Cerebellar cortex (tissue), 1 donor: ENCODE measurements at regions not wholly inside any gene's neighbourhood (a gene's known extent, or its start where the extent isn't known, plus 50 kb on each side); places are given as distances from the start of the nearest gene placed in this dataset.

Experiments
- DNase-seq: peaks from one replicate; pipeline ENCODE4 v3.0.0-alpha.2; 2015; ENCODE audit warnings: low spot score

- no peak for DNase-seq
These were observed 81.5 kb downstream of the NDUFS5 start for GRCh38 chr1:39107341-39108290.

GRCh38 chr1:39109644-39110043, 83.5 kb downstream of the NDUFS5 start:
- DNase-seq = no peak

- DNase-seq = no peak
These were observed 84.2 kb downstream of the NDUFS5 start for GRCh38 chr1:39110325-39110851.

GRCh38 chr1:39110882-39111281, 84.7 kb downstream of the NDUFS5 start:
- DNase-seq = no peak

- DNase-seq = no peak
These were observed 87.1 kb downstream of the NDUFS5 start for GRCh38 chr1:39113109-39113743.

- no peak for DNase-seq
These were observed 89.0 kb upstream of the MACF1 start for GRCh38 chr1:39115271-39116110.

- no peak for DNase-seq
These were observed 88.3 kb upstream of the MACF1 start for GRCh38 chr1:39116116-39116607.

GRCh38 chr1:39116860-39117728, 87.4 kb upstream of the MACF1 start:
- DNase-seq = no peak

- DNase-seq = no peak
These were observed 86.5 kb upstream of the MACF1 start for GRCh38 chr1:39117899-39118450.

GRCh38 chr1:39122056-39122455, 82.4 kb upstream of the MACF1 start:
- DNase-seq = no peak

- DNase-seq = no peak
These were observed 80.2 kb upstream of the MACF1 start for GRCh38 chr1:39124282-39124681.

- no peak for DNase-seq
These were observed 77.0 kb upstream of the MACF1 start for GRCh38 chr1:39127513-39127912.

- DNase-seq = no peak
These were observed 76.4 kb upstream of the MACF1 start for GRCh38 chr1:39128126-39128525.

GRCh38 chr1:39128959-39129358, 75.5 kb upstream of the MACF1 start:
- DNase-seq = no peak

GRCh38 chr1:39129514-39129913, 75.0 kb upstream of the MACF1 start:
- DNase-seq = peak; percentile 68

- no peak for DNase-seq
These were observed 74.2 kb upstream of the MACF1 start for GRCh38 chr1:39130325-39130724.

- no peak for DNase-seq
These were observed 72.6 kb upstream of the MACF1 start for GRCh38 chr1:39131940-39132339.

- peak; percentile 81 for DNase-seq
These were observed 71.8 kb upstream of the MACF1 start for GRCh38 chr1:39132505-39133339.

- no peak for DNase-seq
These were observed 71.2 kb upstream of the MACF1 start for GRCh38 chr1:39133340-39133684.

- no peak for DNase-seq
These were observed 69.6 kb upstream of the MACF1 start for GRCh38 chr1:39134768-39135333.
